SHP77 (cell line): ENCODE measurements at regions not wholly inside any gene's neighbourhood (a gene's known extent, or its start where the extent isn't known, plus 50 kb on each side); places are given as distances from the start of the nearest gene placed in this dataset.

Experiments used
- DNase-seq, 2 experiments: peaks; one replicate each; lab custom pipeline; 2025; lab: John Stamatoyannopoulos, UW

GRCh38 chr15:62802612-62803011 lies 239.9 kb upstream of the TPM1 start:
- DNase-seq, result no peak

DNA sequence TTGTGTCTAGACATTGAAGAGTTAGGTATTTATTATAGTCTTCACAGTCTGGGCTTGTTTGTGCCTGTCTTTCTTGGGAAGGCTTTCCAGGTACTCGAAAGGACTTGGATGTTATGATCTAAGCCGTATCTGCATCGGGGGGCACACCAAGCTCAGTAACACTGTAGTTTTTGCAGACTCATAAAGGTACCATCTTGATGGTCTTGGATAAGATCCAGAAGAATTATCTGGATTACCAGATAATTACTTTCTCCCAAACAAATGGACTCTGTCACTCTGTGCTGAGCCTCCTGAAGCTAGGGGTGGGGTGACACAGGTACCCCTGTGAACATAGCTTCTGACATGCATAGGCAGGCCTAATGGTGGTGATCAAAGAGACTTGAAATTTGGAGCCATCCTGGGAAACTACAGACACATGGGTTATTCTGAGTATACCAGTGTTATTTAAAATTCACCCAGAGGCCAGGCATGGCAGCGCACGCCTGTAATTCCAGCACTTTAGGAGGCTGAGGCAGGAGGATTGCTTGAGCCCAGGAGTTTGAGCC lies 238.6 kb upstream of the TPM1 start:
- no peak for DNase-seq

GRCh38 chr15:62805502-62805901 lies 237.0 kb upstream of the TPM1 start:
- DNase-seq, result no peak

DNA sequence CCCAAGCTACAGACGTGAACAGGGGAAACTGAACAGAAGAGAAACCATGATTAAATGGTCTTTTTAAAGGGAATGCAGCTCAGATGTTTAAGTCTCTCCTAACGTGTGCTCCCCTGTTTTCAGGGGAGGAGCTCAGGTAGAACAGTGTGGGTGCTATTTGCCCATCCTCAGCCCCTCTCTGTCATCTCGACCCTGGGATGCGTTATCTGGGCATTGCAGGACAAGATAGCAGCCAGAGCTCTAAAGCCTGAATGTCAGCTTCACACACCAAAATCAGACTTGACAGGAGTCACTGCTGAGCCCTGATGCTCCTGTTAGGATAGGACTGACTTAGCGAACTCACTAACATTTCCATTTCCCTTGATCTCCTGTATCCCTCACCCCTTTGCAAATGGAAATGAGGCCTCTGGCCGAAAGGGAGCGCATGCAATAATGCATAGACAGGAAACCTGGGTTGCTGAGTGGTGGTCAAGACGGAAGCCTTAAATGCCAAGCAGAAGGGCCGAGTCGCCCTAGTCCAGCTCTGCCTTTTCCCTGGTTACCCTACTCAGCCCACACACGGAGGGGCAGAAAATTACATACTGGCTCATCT lies 234.9 kb upstream of the TPM1 start:
- no peak for DNase-seq

DNA sequence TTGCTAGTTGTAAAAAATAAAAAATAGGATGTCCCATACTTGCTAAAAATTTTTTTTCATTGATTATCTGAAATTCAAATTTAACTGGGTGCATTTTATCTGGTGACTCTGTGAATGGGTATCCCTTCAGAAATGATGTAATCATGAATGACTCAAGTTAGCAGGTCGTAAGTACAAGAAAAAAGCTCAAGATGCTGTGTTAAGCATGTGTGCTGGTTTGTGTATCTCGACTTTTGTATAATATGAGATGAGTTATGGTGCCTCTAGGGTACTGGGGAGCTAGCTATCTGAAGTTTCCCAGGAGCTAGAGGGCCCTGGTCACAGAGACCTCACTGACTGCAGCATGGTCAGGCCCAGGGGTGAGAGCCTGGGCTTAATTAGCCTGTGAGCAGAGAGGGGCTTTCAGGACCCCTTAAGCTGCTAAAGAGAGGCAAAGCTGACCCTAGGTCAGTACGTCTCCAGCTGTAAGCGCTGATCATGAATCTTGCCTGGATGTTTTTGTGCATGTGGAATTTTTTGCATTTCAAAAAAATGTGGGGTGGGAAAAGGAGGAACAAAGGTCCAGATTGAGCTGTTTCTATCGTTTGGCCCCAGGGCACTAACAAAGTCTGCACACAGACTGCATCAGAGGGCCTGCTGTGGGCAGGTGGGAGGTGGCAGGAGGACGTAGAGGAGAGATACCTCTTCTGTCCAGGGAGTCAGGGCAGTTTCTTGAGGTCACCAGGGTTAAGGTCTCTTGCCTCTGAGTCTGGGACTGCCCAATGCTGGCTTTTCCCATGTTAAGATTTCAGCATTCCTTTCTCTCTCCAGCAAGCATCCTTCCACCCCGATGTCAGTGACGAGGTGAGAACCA lies 233.2 kb upstream of the TPM1 start:
- DNase-seq, result no peak

DNA sequence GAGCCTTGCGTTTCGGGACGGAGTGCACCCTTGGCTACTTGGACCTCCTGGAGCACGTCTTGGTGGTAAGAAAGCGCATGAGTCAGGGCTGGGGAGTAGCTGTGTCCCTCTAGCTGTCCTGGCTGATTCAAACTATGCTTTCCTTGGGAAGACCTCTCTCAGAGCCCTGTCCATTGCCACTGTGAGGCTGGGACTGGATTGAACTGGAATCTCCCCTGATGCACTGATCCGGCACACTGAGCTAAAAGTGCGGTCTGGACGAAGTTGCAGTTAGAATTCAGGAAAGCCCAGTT lies 232.6 kb upstream of the TPM1 start:
- no peak for DNase-seq

GRCh38 chr15:62812515-62812835 lies 230.1 kb upstream of the TPM1 start:
- no peak for DNase-seq

GRCh38 chr15:62816342-62817069 lies 226.0 kb upstream of the TPM1 start:
- DNase-seq, result no peak

GRCh38 chr15:62818691-62819090 lies 223.9 kb upstream of the TPM1 start:
- no peak for DNase-seq

DNA sequence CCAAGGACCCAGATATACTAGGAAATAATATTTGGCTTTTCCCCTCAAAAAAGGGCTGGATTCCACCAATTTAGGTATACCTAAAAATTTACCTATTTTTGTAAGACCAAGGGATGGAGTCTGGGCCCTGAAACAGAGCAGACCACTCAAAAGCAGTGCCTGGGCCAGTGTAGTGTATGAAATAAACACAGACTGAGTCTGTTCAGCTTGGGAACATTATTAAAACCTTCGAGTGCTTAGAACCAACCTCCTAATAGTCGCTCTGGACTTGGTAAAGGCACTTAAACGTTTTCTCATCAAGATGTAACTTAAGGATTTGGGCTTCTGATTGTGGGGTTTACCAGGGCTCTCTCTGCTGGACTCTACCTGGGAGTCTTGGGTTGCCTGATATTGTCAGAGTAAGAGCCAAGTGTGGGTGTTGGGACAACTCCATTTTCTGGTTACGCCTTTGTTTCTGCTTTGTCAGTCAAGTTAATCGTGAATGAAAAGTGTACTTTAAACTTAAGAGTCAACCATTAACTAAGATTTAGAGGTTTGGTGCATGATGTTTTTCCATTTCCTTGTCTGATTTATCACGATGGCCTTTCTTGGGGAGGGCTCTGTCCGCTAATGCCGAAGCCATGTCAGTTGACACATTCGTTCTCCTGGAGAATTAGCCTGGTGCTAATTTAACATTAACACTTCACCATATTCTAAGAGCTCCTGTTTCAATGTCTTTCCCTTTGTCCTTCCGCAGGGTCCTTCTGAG lies 221.0 kb upstream of the TPM1 start:
- no peak for DNase-seq

- DNase-seq, result no peak
Observed at GRCh38 chr15:62822228-62822627, 220.3 kb upstream of the TPM1 start.

DNA sequence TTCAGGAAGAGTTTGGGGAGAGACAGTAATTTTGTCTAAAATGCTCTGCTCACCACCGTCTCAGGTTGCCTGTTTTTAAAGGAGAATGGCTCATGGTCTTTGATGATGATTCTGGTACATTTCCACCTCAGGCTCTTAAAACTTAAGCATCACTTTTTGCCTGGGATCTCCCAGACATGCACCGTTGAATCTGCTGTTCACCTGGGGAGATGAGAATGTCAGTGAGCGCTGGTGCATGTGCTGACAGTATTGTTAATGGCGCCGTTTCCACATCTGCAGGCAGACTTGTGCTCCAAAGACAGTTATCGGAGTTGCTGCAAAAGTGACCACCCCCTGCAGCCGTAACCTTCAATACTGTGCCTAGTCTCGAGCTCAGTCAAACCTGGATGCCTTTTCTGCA lies 219.0 kb upstream of the TPM1 start:
- no peak for DNase-seq

DNA sequence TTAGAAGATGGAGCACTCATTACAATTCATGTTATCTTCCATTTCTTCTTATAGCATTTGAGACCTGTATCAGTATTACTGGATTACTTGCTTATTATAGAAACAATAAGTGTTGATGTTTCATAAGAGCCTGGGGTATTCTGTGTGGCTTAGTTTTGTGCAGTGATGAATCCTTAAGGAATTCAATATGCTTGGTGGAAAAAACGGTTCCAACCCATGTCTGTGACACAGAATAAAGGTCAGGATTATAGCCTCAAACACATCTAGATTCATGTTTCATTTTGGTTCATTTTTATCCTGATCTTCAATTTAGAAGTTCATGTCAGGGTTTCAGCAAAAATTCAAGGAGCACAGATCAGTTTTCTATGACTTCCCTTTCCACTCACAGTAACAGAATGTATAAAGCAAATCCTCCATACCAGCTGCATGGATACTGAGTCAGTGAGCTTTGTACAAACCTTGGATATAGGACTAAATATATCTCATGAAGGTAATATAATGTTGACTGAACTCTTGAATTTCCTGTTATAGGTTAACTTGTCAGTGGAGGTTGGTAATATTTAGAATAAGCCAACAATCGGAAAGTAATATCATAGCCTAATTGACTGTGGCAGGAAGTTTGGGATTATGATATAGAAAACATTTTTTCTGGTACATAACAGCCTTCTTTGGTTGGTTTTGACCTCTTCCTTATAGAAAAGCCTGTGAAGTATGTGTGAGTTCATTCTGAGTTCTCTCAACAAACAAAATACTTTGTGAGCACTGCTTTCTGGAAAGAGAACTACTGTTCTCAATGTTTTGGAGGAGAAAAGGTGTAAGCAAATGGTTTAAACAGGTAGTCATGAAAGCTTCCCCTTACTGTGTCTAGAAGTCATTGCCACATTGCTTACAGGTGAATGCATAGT lies 218.2 kb upstream of the TPM1 start:
- no peak for DNase-seq

DNA sequence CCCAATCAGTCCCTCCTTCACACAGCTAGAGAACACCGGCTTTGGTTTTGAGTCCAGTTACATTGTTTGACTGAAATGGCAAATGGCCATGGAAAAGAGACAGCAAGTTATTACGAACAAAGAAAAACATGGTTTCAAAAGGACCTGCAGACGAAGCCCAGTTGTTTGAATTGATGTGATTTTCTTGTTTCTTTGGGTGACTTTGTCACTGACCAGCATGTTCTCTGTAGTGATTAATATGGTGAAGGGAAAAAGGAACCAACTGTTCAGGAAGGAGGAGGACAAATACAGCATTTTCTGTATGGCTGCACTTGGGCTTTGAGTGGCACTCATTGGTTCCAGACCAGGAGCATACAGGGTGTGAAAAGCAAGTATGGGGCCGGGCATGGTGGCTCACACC lies 217.4 kb upstream of the TPM1 start:
- DNase-seq, result no peak

- no peak for DNase-seq
Observed at GRCh38 chr15:62826561-62826960, 216.0 kb upstream of the TPM1 start.

DNA sequence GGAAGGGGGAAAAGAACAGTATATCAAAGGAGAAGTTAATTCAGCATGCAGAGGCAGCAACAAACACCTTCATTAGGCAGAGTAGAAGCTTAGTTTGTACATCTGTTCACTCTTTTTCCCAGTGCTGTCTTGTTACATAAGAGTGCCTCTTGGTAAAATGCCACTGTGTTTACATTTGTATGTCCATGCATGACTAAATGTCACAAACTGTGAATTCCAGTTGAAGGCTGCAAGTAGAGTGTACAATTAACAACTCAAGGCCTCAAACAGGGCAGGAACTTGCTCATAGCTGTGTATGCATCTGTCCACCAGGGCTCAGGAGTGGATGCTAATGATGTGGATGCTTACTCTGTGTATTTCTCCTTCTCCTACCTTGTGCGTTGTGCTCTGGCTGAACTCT lies 214.2 kb upstream of the TPM1 start:
- DNase-seq, result no peak

DNA sequence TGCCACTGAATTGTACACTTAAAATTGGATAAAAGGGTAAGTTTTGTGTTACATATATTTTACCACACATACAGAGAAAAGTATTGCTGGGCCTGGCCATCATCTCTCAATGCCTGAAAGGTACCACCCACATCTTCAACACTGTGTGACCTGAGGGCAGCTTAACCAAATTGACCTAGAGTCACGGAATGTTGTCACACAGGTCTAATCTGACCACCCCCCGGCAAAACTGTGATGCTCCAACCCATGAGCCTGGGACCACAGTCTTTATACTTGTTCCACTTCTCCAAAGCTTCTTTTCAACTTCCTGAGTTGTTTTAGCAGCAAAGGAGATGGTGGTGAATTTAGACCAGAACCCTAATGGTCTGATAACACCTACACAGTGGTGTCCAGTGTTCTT lies 210.3 kb upstream of the TPM1 start:
- DNase-seq, result no peak

DNA sequence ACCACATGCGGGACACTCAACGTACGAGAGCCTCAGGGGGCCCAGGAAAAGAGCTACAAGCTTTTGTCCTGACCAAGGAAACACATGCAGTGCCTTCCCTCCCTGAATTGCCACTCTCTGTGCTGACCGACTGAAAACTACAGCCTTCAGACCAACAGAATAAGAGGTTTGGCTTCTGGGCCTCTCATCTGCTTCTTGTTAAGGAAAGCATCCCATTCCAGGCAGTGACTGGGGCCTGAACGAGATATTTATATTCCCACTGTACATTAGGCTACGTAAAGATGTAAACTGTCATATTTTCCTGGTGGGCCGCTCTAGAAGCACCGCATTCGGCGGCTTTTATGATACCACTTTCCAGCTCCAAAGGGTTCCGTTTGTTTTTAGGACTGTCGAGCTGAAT lies 208.9 kb upstream of the TPM1 start:
- DNase-seq, result no peak

DNA sequence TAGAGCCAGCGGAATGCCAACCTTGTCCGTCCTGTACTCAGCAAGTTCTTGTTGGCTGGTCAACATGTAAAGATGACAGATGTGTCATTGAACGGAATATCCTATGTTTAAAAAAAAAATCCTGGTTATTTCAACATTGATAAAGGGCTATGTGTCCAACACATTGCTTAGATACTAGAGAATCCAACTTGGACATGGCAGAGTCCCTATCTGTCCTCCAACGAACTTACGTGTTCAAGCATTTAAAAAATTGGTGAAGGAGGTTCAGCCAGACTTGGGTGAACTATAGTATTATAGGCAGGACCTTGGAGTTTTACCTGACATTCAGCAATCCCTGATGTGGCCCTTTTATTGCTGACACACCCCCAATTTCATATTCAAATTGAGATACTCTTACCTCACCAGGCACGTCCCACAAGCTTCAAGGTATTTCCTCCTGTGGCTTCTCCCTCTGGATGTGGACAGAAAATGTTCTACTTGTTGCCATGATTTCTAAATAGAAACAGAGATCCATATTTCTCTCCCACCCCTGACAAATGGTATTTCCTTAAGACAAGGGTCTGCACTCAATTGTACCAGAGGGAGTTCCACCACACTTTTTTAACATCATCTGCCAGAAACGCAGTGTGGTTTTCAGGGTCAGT lies 207.7 kb upstream of the TPM1 start:
- no peak for DNase-seq

- DNase-seq, result no peak
Observed at GRCh38 chr15:62835351-62835750, 207.2 kb upstream of the TPM1 start.

- no peak for DNase-seq
Observed at GRCh38 chr15:62835762-62836161, 206.8 kb upstream of the TPM1 start.
